CD4-positive, CD25-positive, alpha-beta regulatory T cell (primary cell): ENCODE measurements at regions not wholly inside any gene's neighbourhood (a gene's known extent, or its start where the extent isn't known, plus 50 kb on each side); places are given as distances from the start of the nearest gene placed in this dataset.
"Not testable (repeated sequence)": the region's sequence is repeated elsewhere in the genome, so short reads cannot be mapped to it uniquely, and the experiment has no call there.

Source experiments
- ATAC-seq, 2 donors: fragments of 150-1000 bp; cut with Tn5 transposase; one replicate each; pipeline ENCODE4 v1.10.0; 2021; ENCODE audit warnings: low read depth in 2 of 2, moderate number of reproducible peaks in 2 of 2, moderate library complexity in 1 of 2
- DNase-seq, 3 donors: peaks; one replicate each; pipeline versions ENCODE4 v3.0.0 to v3.0.0-alpha.2; 2012 to 2022; ENCODE audit warnings: mixed read lengths in 1 of 3
- H3K27ac ChIP-seq: one replicate; pipeline ENCODE4 v1.7.0; 2013; ENCODE audit warnings: mild to moderate bottlenecking, low read length; ENCODE audit not compliant: insufficient read depth, poor library complexity, severe bottlenecking
- H3K27me3 ChIP-seq: one replicate; pipeline ENCODE4 v1.7.0; 2013; ENCODE audit warnings: low read length; ENCODE audit not compliant: control insufficient read depth, insufficient read depth
- H3K36me3 ChIP-seq: one replicate; pipeline ENCODE4 v1.7.0; 2013; ENCODE audit warnings: mild to moderate bottlenecking, low read length, moderate library complexity; ENCODE audit not compliant: control insufficient read depth, insufficient read depth
- H3K4me1 ChIP-seq: 2 replicates; pipeline ENCODE4 v1.7.0; 2013; ENCODE audit warnings: mild to moderate bottlenecking, low read length; ENCODE audit not compliant: insufficient read depth, control insufficient read depth, poor library complexity, severe bottlenecking
- H3K4me3 ChIP-seq: one replicate; pipeline ENCODE4 v1.7.0; 2013; ENCODE audit warnings: low read depth, mild to moderate bottlenecking, low read length, moderate library complexity
- H3K9me3 ChIP-seq, 2 experiments: 1 replicate in 1 of 2; 2 replicates in 1 of 2; pipeline ENCODE4 v1.7.0; 2013; ENCODE audit warnings: low read length in 2 of 2, mild to moderate bottlenecking in 1 of 2, moderate library complexity in 1 of 2; ENCODE audit not compliant: control insufficient read depth in 2 of 2
- H3K27ac Mint-ChIP-seq, 3 donors: one replicate each; pipeline ENCODE4 v1.8.0; 2020 to 2022; ENCODE audit warnings: mild to moderate bottlenecking in 3 of 3, mixed read lengths in 3 of 3, moderate library complexity in 2 of 3
- H3K27me3 Mint-ChIP-seq: one replicate; pipeline ENCODE4 v1.8.0; 2022; ENCODE audit warnings: mild to moderate bottlenecking, mixed read lengths
- H3K36me3 Mint-ChIP-seq: one replicate; pipeline ENCODE4 v1.8.0; 2020; ENCODE audit warnings: mixed read lengths
- H3K4me1 Mint-ChIP-seq, 4 donors: one replicate each; pipeline ENCODE4 v1.8.0; 2020 to 2022; ENCODE audit warnings: mixed read lengths in 4 of 4, mild to moderate bottlenecking in 1 of 4
- H3K4me3 Mint-ChIP-seq, 4 donors: one replicate each; pipeline ENCODE4 v1.8.0; 2020 to 2022; ENCODE audit warnings: mild to moderate bottlenecking in 4 of 4, mixed read lengths in 4 of 4, moderate library complexity in 3 of 4
- H3K9me3 Mint-ChIP-seq, 7 donors: one replicate each; pipeline ENCODE4 v1.8.0; 2020 to 2022; ENCODE audit warnings: mixed read lengths in 7 of 7, mild to moderate bottlenecking in 3 of 7, moderate library complexity in 2 of 7

DNA sequence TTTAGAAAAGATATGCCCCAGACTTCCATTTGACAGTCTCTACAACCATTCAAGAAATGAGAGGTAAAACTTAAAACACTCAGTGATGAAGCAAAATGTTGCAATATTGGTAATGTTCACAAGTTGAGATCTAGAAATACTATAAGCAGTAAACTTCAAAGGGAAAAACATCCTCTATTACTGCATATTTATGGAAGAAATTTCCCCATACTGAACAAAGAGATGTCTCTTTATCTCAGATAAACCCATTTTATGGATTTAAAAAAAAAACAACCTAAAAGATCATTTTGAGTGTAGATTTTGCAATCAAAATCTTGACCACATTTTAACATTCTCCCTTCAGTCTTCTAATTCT is 177.8 kb upstream of the TAB2 start:
- no peaks in the 10 kb centered on the region for H3K27me3 ChIP-seq
- H3K36me3 Mint-ChIP-seq = peaks cover 10% of the 10 kb centered on the region
- H3K9me3 ChIP-seq = peaks cover 3 to 6% of the 10 kb centered on the region in 2 experiments
- peak overlapping the region; percentile 72 for H3K4me3 ChIP-seq
- H3K4me1 Mint-ChIP-seq = peaks cover 24 to 55% (median 36%) of the 10 kb centered on the region in 4 donors
- ATAC-seq (no peak), DNase-seq (no peak)
- peak overlapping the region; percentile 94 for H3K27ac ChIP-seq
- H3K27me3 Mint-ChIP-seq = no peaks in the 10 kb centered on the region
- H3K27ac Mint-ChIP-seq = peak overlapping the region; percentile 98 to 100 (median 98)
- H3K4me1 ChIP-seq = peaks cover 42% of the 10 kb centered on the region
- no peaks in the 10 kb centered on the region for H3K36me3 ChIP-seq
- H3K9me3 Mint-ChIP-seq = peaks cover 0 to 11% (median 5%) of the 10 kb centered on the region in 7 donors
- peak overlapping the region; percentile 72 to 85 (median 78) for H3K4me3 Mint-ChIP-seq

DNA sequence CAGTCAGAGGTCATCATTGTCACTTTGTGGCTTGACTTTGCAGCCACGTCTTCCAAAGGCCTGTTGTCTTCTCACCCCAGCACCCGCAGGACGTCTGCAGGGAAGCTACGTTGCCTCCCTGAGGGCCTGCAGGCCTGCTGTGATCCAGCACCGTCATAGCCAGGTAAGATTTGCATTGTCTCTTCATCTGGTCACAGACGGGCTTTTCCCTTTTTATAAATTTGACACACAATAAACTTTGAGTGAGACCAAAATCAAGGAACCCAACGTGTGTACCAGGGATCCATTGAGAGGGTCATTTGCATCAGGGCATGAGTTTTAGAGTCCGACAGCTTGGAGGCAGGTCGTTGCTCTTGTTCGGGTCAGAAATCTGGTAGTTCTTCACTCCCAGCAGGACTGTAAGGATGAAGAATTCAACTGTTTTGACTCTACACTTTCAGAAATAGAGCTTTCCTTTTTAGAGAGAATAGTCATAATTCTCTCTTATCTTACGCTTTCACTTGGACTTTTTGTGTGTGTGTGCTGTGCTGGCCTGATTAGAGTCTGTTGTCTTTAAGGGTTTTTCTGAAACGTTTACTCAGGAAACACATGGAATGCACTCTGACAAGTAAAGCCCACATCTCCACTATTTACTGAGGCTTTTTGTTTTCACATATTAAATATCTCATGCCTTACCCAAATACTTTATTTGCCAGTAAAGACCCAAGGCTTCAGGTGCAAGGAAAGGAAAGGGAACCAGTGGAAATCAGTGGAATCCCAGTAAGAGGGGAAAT is 177.2 kb upstream of the TAB2 start:
- H3K27ac Mint-ChIP-seq = peak overlapping the region; percentile 98 to 100 (median 98)
- Histone ChIP-seq H3K4me1 (peaks cover 42% of the 10 kb centered on the region), H3K36me3 (no peaks in the 10 kb centered on the region), H3K4me3 (peak overlapping the region; percentile 72), H3K9me3 (peaks cover 3 to 6% of the 10 kb centered on the region in 2 experiments), H3K27me3 (no peaks in the 10 kb centered on the region), H3K27ac (peak overlapping the region; percentile 94)
- H3K27me3 Mint-ChIP-seq = no peaks in the 10 kb centered on the region
- H3K4me3 Mint-ChIP-seq = peak overlapping the region; percentile 72 to 85 (median 78)
- peak; percentile 33 to 81 (median 47) for DNase-seq
- peaks cover 0 to 11% (median 5%) of the 10 kb centered on the region in 7 donors for H3K9me3 Mint-ChIP-seq
- ATAC-seq = peak; percentile 38 to 40
- peaks cover 10% of the 10 kb centered on the region for H3K36me3 Mint-ChIP-seq
- peaks cover 24 to 55% (median 37%) of the 10 kb centered on the region in 4 donors for H3K4me1 Mint-ChIP-seq

DNA sequence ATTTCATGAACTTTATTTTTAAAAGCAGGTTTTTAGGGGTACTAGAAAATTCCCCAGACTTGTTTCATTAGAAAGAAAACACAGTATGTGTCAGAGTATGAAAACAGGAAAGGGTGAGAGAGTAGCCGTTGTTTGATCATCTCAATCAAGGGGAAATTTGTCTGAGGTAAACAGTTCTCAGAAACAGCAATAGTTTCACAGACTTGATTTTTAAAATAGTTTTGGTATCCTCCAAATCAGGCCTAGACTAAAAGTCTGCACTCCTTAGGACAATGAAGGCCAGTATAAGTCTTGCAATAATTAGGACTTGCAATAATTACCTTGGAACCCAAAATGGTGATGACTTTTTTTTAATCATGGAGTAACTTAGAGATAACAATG is 176.6 kb upstream of the TAB2 start:
- Histone ChIP-seq H3K4me3 (peak overlapping the region; percentile 72), H3K27me3 (no peaks in the 10 kb centered on the region), H3K4me1 (peaks cover 42% of the 10 kb centered on the region), H3K9me3 (peaks cover 3 to 6% of the 10 kb centered on the region in 2 experiments), H3K36me3 (no peaks in the 10 kb centered on the region), H3K27ac (peak overlapping the region; percentile 94)
- Mint-ChIP-seq H3K27ac (peak overlapping the region; percentile 98 to 100 (median 98)), H3K9me3 (peaks cover 0 to 15% (median 5%) of the 10 kb centered on the region in 7 donors), H3K27me3 (no peaks in the 10 kb centered on the region), H3K4me3 (peak overlapping the region; percentile 72 to 85 (median 78)), H3K36me3 (peaks cover 14% of the 10 kb centered on the region), H3K4me1 (peaks cover 24 to 60% (median 40%) of the 10 kb centered on the region in 4 donors)
- ATAC-seq = peak; percentile 84 to 89
- peak in 2 of 3 donors; percentile 61 to 89 for DNase-seq

DNA sequence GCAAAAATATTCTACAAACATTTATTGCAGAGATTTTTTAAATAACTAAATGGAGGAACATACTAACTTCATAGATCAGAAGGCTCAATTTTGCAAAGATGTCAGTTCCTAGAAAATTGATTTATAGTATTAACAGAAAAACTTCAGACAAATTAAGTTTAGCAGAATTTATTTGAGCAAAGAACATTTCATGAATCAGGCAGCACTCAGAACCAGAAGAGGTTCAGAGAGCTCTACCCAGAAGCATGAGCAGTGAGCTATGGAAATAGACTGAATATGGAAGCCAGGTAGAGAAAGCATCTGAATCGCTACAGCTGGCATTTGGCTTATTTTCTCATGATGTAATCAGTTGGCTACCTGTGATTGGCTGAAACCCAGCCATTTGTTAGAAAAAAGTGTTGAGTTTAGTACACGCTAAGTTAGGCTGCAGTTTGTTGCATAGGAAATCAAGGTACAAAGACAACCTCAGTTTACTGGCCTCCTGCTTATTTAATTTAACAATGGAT is 174.5 kb upstream of the TAB2 start:
- H3K4me3 Mint-ChIP-seq = peak overlapping the region in 1 of 4 donors; percentile 14
- peaks cover 0 to 22% (median 6%) of the 10 kb centered on the region in 7 donors for H3K9me3 Mint-ChIP-seq
- peaks cover 17% of the 10 kb centered on the region for H3K36me3 Mint-ChIP-seq
- DNase-seq = no peak
- Histone ChIP-seq H3K9me3 (peaks cover 3 to 6% of the 10 kb centered on the region in 2 experiments), H3K4me3 (no peak overlapping the region), H3K36me3 (no peaks in the 10 kb centered on the region), H3K27me3 (no peaks in the 10 kb centered on the region), H3K4me1 (peaks cover 53% of the 10 kb centered on the region), H3K27ac (no peak overlapping the region)
- ATAC-seq = no peak
- no peak overlapping the region for H3K27ac Mint-ChIP-seq
- peaks cover 42 to 74% (median 55%) of the 10 kb centered on the region in 4 donors for H3K4me1 Mint-ChIP-seq
- H3K27me3 Mint-ChIP-seq = no peaks in the 10 kb centered on the region

DNA sequence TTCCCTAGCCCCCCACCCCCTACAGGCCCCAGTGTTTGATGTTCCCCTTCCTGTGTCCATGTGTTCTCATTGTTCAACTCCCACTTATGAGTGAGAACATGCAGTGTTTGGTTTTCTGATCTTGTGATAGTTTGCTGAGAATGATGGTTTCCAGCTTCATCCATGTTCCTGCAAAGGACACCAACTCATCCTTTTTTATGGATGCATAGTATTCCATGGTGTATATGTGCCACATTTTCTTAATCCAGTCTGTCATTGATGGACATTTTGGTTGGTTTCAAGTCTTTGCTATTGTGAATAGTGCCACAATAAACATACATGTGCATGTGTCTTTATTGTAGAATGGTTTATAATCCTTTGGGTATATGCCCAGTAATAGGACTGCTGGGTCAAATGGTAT is 171.7 kb upstream of the TAB2 start:
- ATAC-seq, H3K27ac ChIP-seq, H3K36me3 ChIP-seq, H3K27me3 ChIP-seq, DNase-seq, H3K27me3 Mint-ChIP-seq, H3K4me3 ChIP-seq, H3K9me3 ChIP-seq: not testable (repeated sequence)
- H3K4me3 Mint-ChIP-seq = peak overlapping the region in 1 of 4 donors; percentile 24
- H3K36me3 Mint-ChIP-seq = peaks cover 17% of the 10 kb centered on the region
- H3K4me1 Mint-ChIP-seq = peaks cover 45 to 77% (median 59%) of the 10 kb centered on the region in 4 donors
- peaks cover 0 to 28% (median 5%) of the 10 kb centered on the region in 7 donors for H3K9me3 Mint-ChIP-seq
- peaks cover 49% of the 10 kb centered on the region for H3K4me1 ChIP-seq
- H3K27ac Mint-ChIP-seq = peak overlapping the region in 1 of 3 donors; percentile 92

GRCh38 chr6:149147195-149147594 is 170.3 kb upstream of the TAB2 start:
- Mint-ChIP-seq H3K9me3 (peaks cover 0 to 28% (median 5%) of the 10 kb centered on the region in 7 donors), H3K27me3 (no peaks in the 10 kb centered on the region), H3K27ac (peak overlapping the region; percentile 85 to 92 (median 86)), H3K4me1 (peaks cover 41 to 73% (median 50%) of the 10 kb centered on the region in 4 donors), H3K4me3 (peak overlapping the region in 3 of 4 donors; percentile 27 to 55 (median 43)), H3K36me3 (peaks cover 17% of the 10 kb centered on the region)
- Histone ChIP-seq H3K27me3 (no peaks in the 10 kb centered on the region), H3K4me1 (peaks cover 40% of the 10 kb centered on the region), H3K27ac (peak overlapping the region; percentile 72), H3K4me3 (peak overlapping the region; percentile 34), H3K36me3 (no peaks in the 10 kb centered on the region), H3K9me3 (peaks cover 3 to 6% of the 10 kb centered on the region in 2 experiments)
- no peak for DNase-seq
- no peak for ATAC-seq

- peak overlapping the region; percentile 33 for H3K4me3 ChIP-seq
- H3K27me3 Mint-ChIP-seq = no peaks in the 10 kb centered on the region
Measured at GRCh38 chr6:149147938-149148718, 169.4 kb upstream of the TAB2 start.

More at GRCh38 chr6:149147938-149148718, 169.4 kb upstream of the TAB2 start:
- no peaks in the 10 kb centered on the region for H3K36me3 ChIP-seq
- Mint-ChIP-seq H3K27ac (peak overlapping the region; percentile 83 to 98 (median 92)), H3K36me3 (peaks cover 17% of the 10 kb centered on the region), H3K4me1 (peaks cover 41 to 79% (median 59%) of the 10 kb centered on the region in 4 donors), H3K9me3 (peaks cover 0 to 27% (median 5%) of the 10 kb centered on the region in 7 donors), H3K4me3 (peak overlapping the region in 3 of 4 donors; percentile 18 to 65 (median 43))
- H3K27me3 ChIP-seq = no peaks in the 10 kb centered on the region
- DNase-seq (peak in 2 of 3 donors; percentile 58 to 79), ATAC-seq (peak; percentile 44 to 63)
- peaks cover under 1 to 3% of the 10 kb centered on the region in 2 experiments for H3K9me3 ChIP-seq
- H3K4me1 ChIP-seq = peaks cover 49% of the 10 kb centered on the region
- peak overlapping the region; percentile 72 for H3K27ac ChIP-seq
